Skeletal muscle tissue (tissue), 3 donors: ENCODE measurements at regions not wholly inside any gene's neighbourhood (a gene's known extent, or its start where the extent isn't known, plus 50 kb on each side); places are given as distances from the start of the nearest gene placed in this dataset.

Experiments used
- H3K27ac ChIP-seq: one replicate; pipeline ENCODE4 v1.7.0; 2013; ENCODE audit warnings: mild to moderate bottlenecking, low read depth, low read length, inconsistent platforms
- H3K27me3 ChIP-seq, 3 donors: one replicate each; pipeline ENCODE4 v1.7.0; 2013; ENCODE audit warnings: low read length in 3 of 3; ENCODE audit not compliant: control insufficient read depth in 3 of 3, insufficient read depth in 3 of 3
- H3K36me3 ChIP-seq, 3 donors: one replicate each; pipeline ENCODE4 v1.7.0; 2013; ENCODE audit warnings: low read length in 3 of 3; ENCODE audit not compliant: control insufficient read depth in 3 of 3, insufficient read depth in 3 of 3
- H3K4me1 ChIP-seq, 3 donors: one replicate each; pipeline ENCODE4 v1.7.0; 2013; ENCODE audit warnings: low read length in 3 of 3, mild to moderate bottlenecking in 3 of 3; ENCODE audit not compliant: control insufficient read depth in 3 of 3, insufficient read depth in 3 of 3
- H3K4me3 ChIP-seq, 3 donors: one replicate each; pipeline ENCODE4 v1.7.0; 2013; ENCODE audit warnings: low read length in 3 of 3
- H3K9ac ChIP-seq, 3 donors: one replicate each; pipeline ENCODE4 v1.7.0; 2013; ENCODE audit warnings: low read length in 3 of 3, mild to moderate bottlenecking in 3 of 3, moderate library complexity in 2 of 3, low read depth in 1 of 3
- H3K9me3 ChIP-seq, 3 donors: one replicate each; pipeline ENCODE4 v1.7.0; 2013; ENCODE audit warnings: low read length in 3 of 3; ENCODE audit not compliant: control insufficient read depth in 3 of 3
- donor health status: Osteomylitis.

- Histone ChIP-seq H3K36me3 (no peaks in the 10 kb centered on the region), H3K9ac (no peak overlapping the region), H3K9me3 (no peaks in the 10 kb centered on the region), H3K27ac (no peak overlapping the region), H3K4me1 (peaks cover 5 to 14% (median 8%) of the 10 kb centered on the region in 3 donors), H3K4me3 (no peak overlapping the region), H3K27me3 (peaks cover 0 to 2% (median 0%) of the 10 kb centered on the region in 3 donors)
These were observed 74.8 kb upstream of the ZNF516 start for GRCh38 chr18:76569644-76570419.

- no peak overlapping the region for H3K9ac ChIP-seq
- no peak overlapping the region for H3K4me3 ChIP-seq
- H3K9me3 ChIP-seq: no peaks in the 10 kb centered on the region
- peaks cover 8 to 21% (median 16%) of the 10 kb centered on the region in 3 donors for H3K4me1 ChIP-seq
- no peaks in the 10 kb centered on the region for H3K36me3 ChIP-seq
- H3K27me3 ChIP-seq: peaks cover 0 to 2% (median 0%) of the 10 kb centered on the region in 3 donors
- H3K27ac ChIP-seq: no peak overlapping the region
These were observed 73.7 kb upstream of the ZNF516 start for GRCh38 chr18:76568731-76569130.

- peaks cover 0 to 2% (median 0%) of the 10 kb centered on the region in 3 donors for H3K27me3 ChIP-seq
- H3K4me1 ChIP-seq: peaks cover 8 to 16% (median 15%) of the 10 kb centered on the region in 3 donors
- H3K36me3 ChIP-seq: no peaks in the 10 kb centered on the region
- H3K9ac ChIP-seq: no peak overlapping the region
- H3K9me3 ChIP-seq: no peaks in the 10 kb centered on the region
- no peak overlapping the region for H3K4me3 ChIP-seq
- no peak overlapping the region for H3K27ac ChIP-seq
These were observed 72.9 kb upstream of the ZNF516 start for GRCh38 chr18:76567835-76568445.

- Histone ChIP-seq H3K4me3 (no peak overlapping the region), H3K4me1 (peaks cover 8 to 16% (median 15%) of the 10 kb centered on the region in 3 donors), H3K9ac (no peak overlapping the region), H3K9me3 (no peaks in the 10 kb centered on the region), H3K27me3 (peaks cover 0 to 2% (median 0%) of the 10 kb centered on the region in 3 donors), H3K27ac (no peak overlapping the region), H3K36me3 (no peaks in the 10 kb centered on the region)
These were observed 71.9 kb upstream of the ZNF516 start for GRCh38 chr18:76566987-76567386.

- peak overlapping the region; percentile 55 to 85 (median 75) for H3K4me3 ChIP-seq
- no peaks in the 10 kb centered on the region for H3K36me3 ChIP-seq
- peak overlapping the region; percentile 57 for H3K27ac ChIP-seq
- peak overlapping the region in 2 of 3 donors; percentile 47 for H3K9ac ChIP-seq
- H3K9me3 ChIP-seq: no peaks in the 10 kb centered on the region
- peaks cover 8 to 16% (median 15%) of the 10 kb centered on the region in 3 donors for H3K4me1 ChIP-seq
- no peaks in the 10 kb centered on the region for H3K27me3 ChIP-seq
These were observed 70.5 kb upstream of the ZNF516 start for GRCh38 chr18:76565238-76566173.

- H3K27me3 ChIP-seq: no peaks in the 10 kb centered on the region
- H3K9ac ChIP-seq: peak overlapping the region in 1 of 3 donors; percentile 47
- no peaks in the 10 kb centered on the region for H3K36me3 ChIP-seq
- H3K27ac ChIP-seq: peak overlapping the region; percentile 57
- H3K9me3 ChIP-seq: no peaks in the 10 kb centered on the region
- peak overlapping the region; percentile 9 to 85 (median 75) for H3K4me3 ChIP-seq
- peaks cover 8 to 16% (median 15%) of the 10 kb centered on the region in 3 donors for H3K4me1 ChIP-seq
These were observed 69.7 kb upstream of the ZNF516 start for GRCh38 chr18:76564655-76565237.

GRCh38 chr18:76564117-76564516 is 69.1 kb upstream of the ZNF516 start:
- H3K9ac ChIP-seq: no peak overlapping the region
- H3K27me3 ChIP-seq: peaks cover 0 to 2% (median under 1%) of the 10 kb centered on the region in 3 donors
- peaks cover 9 to 16% (median 15%) of the 10 kb centered on the region in 3 donors for H3K4me1 ChIP-seq
- no peaks in the 10 kb centered on the region for H3K9me3 ChIP-seq
- H3K27ac ChIP-seq: peak overlapping the region; percentile 57
- no peak overlapping the region for H3K4me3 ChIP-seq
- H3K36me3 ChIP-seq: no peaks in the 10 kb centered on the region

GRCh38 chr18:76562286-76563122 is 67.5 kb upstream of the ZNF516 start:
- Histone ChIP-seq H3K4me1 (peaks cover 9 to 16% (median 15%) of the 10 kb centered on the region in 3 donors), H3K4me3 (no peak overlapping the region)

More at GRCh38 chr18:76562286-76563122, 67.5 kb upstream of the ZNF516 start:
- H3K9ac ChIP-seq: no peak overlapping the region
- H3K9me3 ChIP-seq: no peaks in the 10 kb centered on the region
- H3K36me3 ChIP-seq: no peaks in the 10 kb centered on the region
- no peak overlapping the region for H3K27ac ChIP-seq
- H3K27me3 ChIP-seq: peaks cover 0 to 4% (median 2%) of the 10 kb centered on the region in 3 donors
